Fibroblast of lung (primary cell): ENCODE measurements at regions not wholly inside any gene's neighbourhood (a gene's known extent, or its start where the extent isn't known, plus 50 kb on each side); places are given as distances from the start of the nearest gene placed in this dataset.

Source experiments
- DNase-seq, 2 donors: peaks; one replicate each; pipeline versions ENCODE4 v3.0.0 to v3.0.0-alpha.2; 2010; ENCODE audit warnings: low read depth in 2 of 2
- H2AFZ ChIP-seq: 2 replicates; pipeline ENCODE4 v1.5.1; 2012; ENCODE audit warnings: low read length, control low read depth, inconsistent platforms
- H3K27ac ChIP-seq: 2 replicates; pipeline ENCODE4 v1.5.1; 2011; ENCODE audit warnings: low read length, control low read depth; ENCODE audit not compliant: insufficient read depth
- H3K27me3 ChIP-seq: 2 replicates; pipeline ENCODE4 v1.5.1; 2011; ENCODE audit warnings: mild to moderate bottlenecking, low read length; ENCODE audit not compliant: control insufficient read depth, insufficient read depth
- H3K36me3 ChIP-seq: 2 replicates; pipeline ENCODE4 v1.5.1; 2011; ENCODE audit warnings: low read length; ENCODE audit not compliant: control insufficient read depth, insufficient read depth
- H3K4me1 ChIP-seq: 2 replicates; pipeline ENCODE4 v1.5.1; 2011; ENCODE audit warnings: low read length; ENCODE audit not compliant: control insufficient read depth, insufficient read depth; ENCODE audit errors: extremely low read depth
- H3K4me2 ChIP-seq: 2 replicates; pipeline ENCODE4 v1.5.1; 2011; ENCODE audit warnings: low read length, control low read depth; ENCODE audit not compliant: insufficient read depth; ENCODE audit errors: extremely low read depth
- H3K4me3 ChIP-seq, 4 experiments: fragments of 200-600 bp in 1 of 4; sonication (generic) in 1 of 4; replicated peaks in 1 of 4; 2 replicates each; pipeline ENCODE4 v1.5.1; 2011 to 2016; ENCODE audit warnings: low read length in 4 of 4, low read depth in 3 of 4, mild to moderate bottlenecking in 3 of 4, control low read depth in 2 of 4, inconsistent platforms in 1 of 4, mixed read lengths in 1 of 4; ENCODE audit not compliant: insufficient read depth in 1 of 4; ENCODE audit errors: control extremely low read depth in 1 of 4
- H3K79me2 ChIP-seq: 2 replicates; pipeline ENCODE4 v1.5.1; 2012; ENCODE audit warnings: mild to moderate bottlenecking, low read length, inconsistent platforms; ENCODE audit not compliant: control insufficient read depth, insufficient read depth
- H3K9ac ChIP-seq: 2 replicates; pipeline ENCODE4 v1.5.1; 2011; ENCODE audit warnings: mild to moderate bottlenecking, low read length, control low read depth; ENCODE audit not compliant: insufficient read depth
- H3K9me3 ChIP-seq: 2 replicates; pipeline ENCODE4 v1.5.1; 2012; ENCODE audit warnings: low read depth, low read length; ENCODE audit not compliant: control insufficient read depth, insufficient read depth
- H4K20me1 ChIP-seq: 2 replicates; pipeline ENCODE4 v1.5.1; 2011; ENCODE audit warnings: low read length; ENCODE audit not compliant: control insufficient read depth, insufficient read depth; ENCODE audit errors: extremely low read depth
- EZH2 ChIP-seq: IDR thresholded peaks from 2 replicates; pipeline ENCODE4 v1.5.1; 2012; ENCODE audit warnings: low read length, control low read depth, mild to moderate bottlenecking; ENCODE audit errors: missing control alignments
- TF ChIP-seq, protein P1 (sequence below), 2 donors: IDR thresholded peaks in 1 of 2; conservative IDR thresholded peaks in 1 of 2; 1 replicate in 1 of 2; 2 replicates in 1 of 2; pipeline ENCODE4 v1.5.1; 2011 to 2012; ENCODE audit warnings: low read length in 2 of 2, control low read depth in 1 of 2, inconsistent platforms in 1 of 2, low read depth in 1 of 2, mild to moderate bottlenecking in 1 of 2

DNA sequence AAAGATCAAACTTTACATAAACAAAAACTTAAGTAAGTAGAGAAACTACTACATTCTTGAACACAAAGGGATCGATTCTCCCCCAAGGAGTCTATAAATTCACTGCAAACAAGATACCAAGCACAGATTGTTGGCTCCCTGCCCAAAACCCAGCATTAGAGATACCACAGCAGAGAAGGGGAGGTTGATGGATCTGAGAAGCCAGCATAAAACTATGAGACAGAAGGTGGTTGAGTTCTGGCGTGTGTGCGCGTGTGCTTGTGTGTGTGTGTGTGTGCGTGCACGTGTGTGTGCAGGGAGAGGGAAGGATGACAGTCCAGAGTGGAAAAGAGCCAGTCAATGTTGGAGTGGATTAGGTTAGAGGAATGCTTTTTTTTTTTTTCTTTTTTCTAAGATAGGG is 143.2 kb upstream of the PRR20G start:
- no peaks in the 10 kb centered on the region for H3K4me1 ChIP-seq
- H3K9ac ChIP-seq, result no peak overlapping the region
- no peak overlapping the region for H3K4me2 ChIP-seq
- H3K4me3 ChIP-seq, result no peak overlapping the region
- H3K27me3 ChIP-seq, result no peaks in the 10 kb centered on the region
- H3K79me2 ChIP-seq, result no peaks in the 10 kb centered on the region
- TF ChIP-seq, protein P1, sequence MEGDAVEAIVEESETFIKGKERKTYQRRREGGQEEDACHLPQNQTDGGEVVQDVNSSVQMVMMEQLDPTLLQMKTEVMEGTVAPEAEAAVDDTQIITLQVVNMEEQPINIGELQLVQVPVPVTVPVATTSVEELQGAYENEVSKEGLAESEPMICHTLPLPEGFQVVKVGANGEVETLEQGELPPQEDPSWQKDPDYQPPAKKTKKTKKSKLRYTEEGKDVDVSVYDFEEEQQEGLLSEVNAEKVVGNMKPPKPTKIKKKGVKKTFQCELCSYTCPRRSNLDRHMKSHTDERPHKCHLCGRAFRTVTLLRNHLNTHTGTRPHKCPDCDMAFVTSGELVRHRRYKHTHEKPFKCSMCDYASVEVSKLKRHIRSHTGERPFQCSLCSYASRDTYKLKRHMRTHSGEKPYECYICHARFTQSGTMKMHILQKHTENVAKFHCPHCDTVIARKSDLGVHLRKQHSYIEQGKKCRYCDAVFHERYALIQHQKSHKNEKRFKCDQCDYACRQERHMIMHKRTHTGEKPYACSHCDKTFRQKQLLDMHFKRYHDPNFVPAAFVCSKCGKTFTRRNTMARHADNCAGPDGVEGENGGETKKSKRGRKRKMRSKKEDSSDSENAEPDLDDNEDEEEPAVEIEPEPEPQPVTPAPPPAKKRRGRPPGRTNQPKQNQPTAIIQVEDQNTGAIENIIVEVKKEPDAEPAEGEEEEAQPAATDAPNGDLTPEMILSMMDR (conservative IDR thresholded peaks at IDR 0.05 in 1 of 2, IDR thresholded peaks at IDR 0.05 in 1 of 2; ENCODE audit: low read depth in 1 of 2, low read length in 2 of 2), result no peak
- H3K27ac ChIP-seq, result no peak overlapping the region
- no peaks in the 10 kb centered on the region for H3K9me3 ChIP-seq
- H3K36me3 ChIP-seq, result no peaks in the 10 kb centered on the region
- H4K20me1 ChIP-seq, result no peaks in the 10 kb centered on the region
- no peak overlapping the region for H2AFZ ChIP-seq
- DNase-seq, result no peak

DNA sequence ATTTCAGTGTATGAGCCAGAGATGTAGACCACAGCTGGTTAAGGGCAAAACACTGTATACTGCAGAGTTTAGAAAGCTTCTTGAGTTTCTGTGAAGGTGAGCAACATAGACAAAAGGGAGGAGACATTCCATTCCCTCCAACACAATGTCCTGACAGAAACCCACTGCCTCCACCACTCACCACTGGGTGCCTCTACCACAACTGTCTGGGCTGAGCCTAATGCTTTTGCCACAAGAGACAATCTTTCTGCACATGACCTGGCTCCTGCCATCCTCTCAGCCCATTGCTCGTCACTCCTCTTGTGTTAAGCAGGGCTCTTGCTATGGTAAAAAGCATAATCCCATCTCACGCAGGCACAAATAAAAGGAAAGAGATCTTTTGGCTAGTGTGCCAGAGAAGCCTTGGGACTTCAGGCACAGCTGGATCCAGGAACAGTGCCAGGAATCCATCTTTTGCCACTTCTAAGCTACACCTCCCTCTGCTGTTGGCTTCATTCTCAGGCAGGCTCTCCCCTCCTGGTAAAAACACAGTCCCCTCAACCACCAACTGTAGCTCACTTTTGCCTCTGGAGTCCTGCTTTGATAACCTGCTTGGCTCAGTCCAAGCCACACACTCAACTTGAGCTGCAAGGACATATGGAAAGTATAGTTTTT is 140.6 kb upstream of the PRR20G start:
- TF ChIP-seq, protein P1 (conservative IDR thresholded peaks at IDR 0.05 in 1 of 2, IDR thresholded peaks at IDR 0.05 in 1 of 2; ENCODE audit: low read depth in 1 of 2, low read length in 2 of 2), result no peak
- no peak overlapping the region for H3K27ac ChIP-seq
- no peaks in the 10 kb centered on the region for H3K79me2 ChIP-seq
- H4K20me1 ChIP-seq, result no peaks in the 10 kb centered on the region
- H3K36me3 ChIP-seq, result no peaks in the 10 kb centered on the region
- no peaks in the 10 kb centered on the region for H3K9me3 ChIP-seq
- H3K9ac ChIP-seq, result no peak overlapping the region
- H3K27me3 ChIP-seq, result no peaks in the 10 kb centered on the region
- H3K4me1 ChIP-seq, result no peaks in the 10 kb centered on the region
- H3K4me2 ChIP-seq, result no peak overlapping the region
- no peak overlapping the region for H2AFZ ChIP-seq
- DNase-seq, result peak in 1 of 2 donors; percentile 3
- no peak overlapping the region for H3K4me3 ChIP-seq

DNA sequence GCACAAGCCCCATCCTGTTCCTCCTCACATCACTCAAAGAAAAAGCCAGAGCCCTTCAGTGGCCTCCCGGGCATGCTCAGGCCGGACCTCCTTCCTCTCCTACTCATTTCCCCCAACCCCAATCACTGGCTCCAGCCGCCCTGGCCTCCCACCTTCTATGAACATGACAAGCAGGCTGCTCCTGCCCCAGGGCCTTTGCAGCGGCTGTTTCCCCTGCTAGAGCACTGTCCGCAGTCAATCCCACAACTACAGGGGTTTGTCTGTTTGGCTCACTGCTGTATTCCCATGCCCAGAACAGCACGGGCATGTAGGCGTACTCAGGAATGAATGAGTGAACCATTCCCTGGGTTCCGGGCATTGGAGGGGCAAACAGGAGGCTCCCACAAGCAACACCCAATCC is 139.8 kb upstream of the PRR20G start:
- no peak overlapping the region for H3K4me2 ChIP-seq
- no peaks in the 10 kb centered on the region for H3K79me2 ChIP-seq
- no peak overlapping the region for H3K4me3 ChIP-seq
- H3K4me1 ChIP-seq, result no peaks in the 10 kb centered on the region
- H2AFZ ChIP-seq, result no peak overlapping the region
- H3K9ac ChIP-seq, result no peak overlapping the region
- no peaks in the 10 kb centered on the region for H4K20me1 ChIP-seq
- TF ChIP-seq, protein P1 (conservative IDR thresholded peaks at IDR 0.05 in 1 of 2, IDR thresholded peaks at IDR 0.05 in 1 of 2; ENCODE audit: low read depth in 1 of 2, low read length in 2 of 2), result no peak
- TF ChIP-seq EZH2, result no peak
- no peak overlapping the region for H3K27ac ChIP-seq
- H3K27me3 ChIP-seq, result no peaks in the 10 kb centered on the region
- DNase-seq, result no peak
- no peaks in the 10 kb centered on the region for H3K9me3 ChIP-seq
- H3K36me3 ChIP-seq, result no peaks in the 10 kb centered on the region
